ENCODE measurements at regions not wholly inside any gene's neighbourhood (a gene's known extent, or its start where the extent isn't known, plus 50 kb on each side); places are given as distances from the start of the nearest gene placed in this dataset.
A peak's percentile ranks its signal among the peaks of the same experiment; 100 is the strongest.

DNA sequence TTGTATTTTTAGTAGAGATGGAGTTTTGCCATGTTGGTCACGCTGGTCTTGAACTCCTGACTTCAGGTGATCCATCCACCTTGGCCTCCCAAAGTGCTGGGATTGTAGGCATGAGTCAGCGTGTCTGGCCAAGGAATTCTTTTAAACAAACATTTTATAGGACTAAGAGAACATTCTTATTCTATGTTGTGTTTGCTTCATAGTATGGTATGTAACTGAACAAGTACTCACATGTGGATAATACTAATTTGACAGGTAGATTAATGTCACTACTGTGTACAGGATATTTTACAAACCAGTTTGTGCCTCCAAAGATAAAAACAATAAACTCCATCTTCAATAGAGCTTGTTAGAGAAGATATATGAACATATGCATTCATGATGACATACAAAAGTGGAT is 1353.4 kb downstream of the PCDH7 start:
- POLR2A ChIA-PET = no interaction called here
- Histone ChIP-seq H3K9me3 (ENCODE audit: control insufficient read depth in 1 of 2, insufficient read depth in 1 of 2, low read depth in 1 of 2, low read length in 2 of 2) (no peaks in the 10 kb centered on the region), H3K27ac (ENCODE audit: low read depth, low read length) (no peak overlapping the region), H2AFZ (ENCODE audit: low read depth, low read length, poor library complexity, severe bottlenecking) (peak overlapping the region; percentile 65), H3K9ac (ENCODE audit: low read length) (no peak overlapping the region), H3K27me3 (ENCODE audit: insufficient read depth, low read length) (no peaks in the 10 kb centered on the region), H4K20me1 (ENCODE audit: insufficient read depth) (no peaks in the 10 kb centered on the region), H3K4me1 (ENCODE audit: control insufficient read depth in 1 of 2, insufficient read depth in 2 of 2, low read length in 2 of 2) (no peaks in the 10 kb centered on the region), H3K79me2 (ENCODE audit: insufficient read depth, low read length) (no peaks in the 10 kb centered on the region), H3K36me3 (ENCODE audit: control insufficient read depth in 1 of 2, insufficient read depth in 2 of 2, low read length in 2 of 2) (no peaks in the 10 kb centered on the region), H3K4me3 (replicated peaks in 1 of 2; ENCODE audit: low read depth in 1 of 2, low read length in 2 of 2) (no peak overlapping the region), H3K9me2 (ENCODE audit: insufficient read depth) (no peaks in the 10 kb centered on the region), H3K4me2 (ENCODE audit: low read length) (no peak overlapping the region)
- CTCF ChIA-PET = no interaction called here
- no peak for ATAC-seq
- no peak for DNase-seq (ENCODE audit: low read depth, low spot score)
- TF ChIP-seq TCF7L2 (IDR thresholded peaks at IDR 0.05; ENCODE audit: borderline replicate concordance, extremely low read depth, insufficient read depth, insufficient read length) = no peak
- TF ChIP-seq, protein P1, sequence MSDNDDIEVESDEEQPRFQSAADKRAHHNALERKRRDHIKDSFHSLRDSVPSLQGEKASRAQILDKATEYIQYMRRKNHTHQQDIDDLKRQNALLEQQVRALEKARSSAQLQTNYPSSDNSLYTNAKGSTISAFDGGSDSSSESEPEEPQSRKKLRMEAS (IDR thresholded peaks at IDR 0.05) = no peak
- TF ChIP-seq FOSL1 (IDR thresholded peaks at IDR 0.05; ENCODE audit: low read depth) = no peak
- TF ChIP-seq EZH2 (IDR thresholded peaks at IDR 0.05) = no peak
- intact Hi-C loops (cut with micrococcal nuclease) = no loop called here
- RAD21 ChIA-PET (ENCODE audit: low non-redundant PET in 1 of 2, low total read pairs in 2 of 2, uncharacterized antibody in 2 of 2, unreplicated experiment in 2 of 2) = no interaction called here
- BruUV-seq (replicated peaks) = no TSS peak

DNA sequence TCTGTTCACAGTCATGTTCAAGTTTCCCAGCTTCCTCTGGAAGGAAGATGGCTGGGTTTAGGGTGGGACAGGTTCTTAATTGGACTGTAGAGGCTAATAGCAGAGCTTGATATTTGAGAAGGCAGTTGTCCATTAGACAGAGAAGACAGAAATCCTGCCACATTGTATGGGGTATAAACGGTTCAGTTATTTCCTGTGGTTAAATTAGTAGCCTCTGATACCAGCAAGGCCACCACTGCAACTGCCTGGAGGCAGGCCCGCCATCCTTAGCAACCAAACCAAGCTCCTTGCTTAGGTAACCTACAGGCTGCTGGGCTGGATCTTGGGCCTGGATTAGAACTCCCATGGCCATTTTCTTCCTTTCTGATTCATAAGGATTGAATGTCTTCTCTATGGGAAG is 1367.0 kb downstream of the PCDH7 start:
- Histone ChIP-seq H3K9me2 (ENCODE audit: insufficient read depth) (no peaks in the 10 kb centered on the region), H3K36me3 (ENCODE audit: control insufficient read depth in 1 of 2, insufficient read depth in 2 of 2, low read length in 2 of 2) (no peaks in the 10 kb centered on the region), H3K9ac (ENCODE audit: low read length) (no peak overlapping the region), H3K9me3 (ENCODE audit: control insufficient read depth in 1 of 2, insufficient read depth in 1 of 2, low read depth in 1 of 2, low read length in 2 of 2) (no peaks in the 10 kb centered on the region), H3K79me2 (ENCODE audit: insufficient read depth, low read length) (no peaks in the 10 kb centered on the region), H4K20me1 (ENCODE audit: insufficient read depth) (no peaks in the 10 kb centered on the region), H3K4me1 (ENCODE audit: control insufficient read depth in 1 of 2, insufficient read depth in 2 of 2, low read length in 2 of 2) (no peaks in the 10 kb centered on the region), H2AFZ (ENCODE audit: low read depth, low read length, poor library complexity, severe bottlenecking) (no peak overlapping the region), H3K27me3 (ENCODE audit: insufficient read depth, low read length) (no peaks in the 10 kb centered on the region), H3K4me3 (replicated peaks in 1 of 2; ENCODE audit: low read depth in 1 of 2, low read length in 2 of 2) (no peak overlapping the region), H3K4me2 (ENCODE audit: low read length) (no peak overlapping the region), H3K27ac (ENCODE audit: low read depth, low read length) (no peak overlapping the region)
- ChIA-PET RAD21 (ENCODE audit: low non-redundant PET in 1 of 2, low total read pairs in 2 of 2, uncharacterized antibody in 2 of 2, unreplicated experiment in 2 of 2) (no interaction called here), CTCF (no interaction called here), POLR2A (no interaction called here)
- intact Hi-C loops (cut with micrococcal nuclease) = no loop called here
- no peak for DNase-seq (ENCODE audit: low read depth, low spot score)
- ATAC-seq = no peak
- BruUV-seq (replicated peaks) = no TSS peak
- TF ChIP-seq SRF (IDR thresholded peaks at IDR 0.05; ENCODE audit: low read depth) (no peak), YY1 (IDR thresholded peaks at IDR 0.05; ENCODE audit: extremely low read depth, insufficient replicate concordance, low read depth, low read length) (no peak), ZFX (IDR thresholded peaks at IDR 0.05) (no peak), JUND (IDR thresholded peaks at IDR 0.05) (no peak), POLR2AphosphoS5 (IDR thresholded peaks at IDR 0.05; ENCODE audit: low read depth, low read length) (no peak), CEBPB (IDR thresholded peaks at IDR 0.05; ENCODE audit: low read depth) (no peak), EGR1 (IDR thresholded peaks at IDR 0.05; ENCODE audit: low read depth) (no peak), EZH2 (IDR thresholded peaks at IDR 0.05) (no peak), ZNF274 (IDR thresholded peaks at IDR 0.05; ENCODE audit: low read depth, low read length) (no peak), SIN3A (IDR thresholded peaks at IDR 0.05; ENCODE audit: low read depth) (no peak), FOSL1 (IDR thresholded peaks at IDR 0.05; ENCODE audit: low read depth) (no peak)
- TF ChIP-seq, protein P2, sequence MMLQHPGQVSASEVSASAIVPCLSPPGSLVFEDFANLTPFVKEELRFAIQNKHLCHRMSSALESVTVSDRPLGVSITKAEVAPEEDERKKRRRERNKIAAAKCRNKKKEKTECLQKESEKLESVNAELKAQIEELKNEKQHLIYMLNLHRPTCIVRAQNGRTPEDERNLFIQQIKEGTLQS (IDR thresholded peaks at IDR 0.05) = no peak

Data from HCT116 (cell line).